CD4-positive, alpha-beta T cell (primary cell): ENCODE measurements at regions not wholly inside any gene's neighbourhood (a gene's known extent, or its start where the extent isn't known, plus 50 kb on each side); places are given as distances from the start of the nearest gene placed in this dataset.

Experiments used
- ATAC-seq: fragments of 200-7000 bp; cut with Tn5 transposase; one replicate; pipeline ENCODE4 v1.10.0; 2022; ENCODE audit warnings: mild to moderate bottlenecking; ENCODE audit not compliant: poor library complexity
- CTCF ChIA-PET: fragments of 350-600 bp; sonication (Branson Sonifier 250); formaldehyde crosslinking; loops from one replicate; lab custom pipeline; 2021; ENCODE audit warnings: antibody characterized with exemption, inconsistent platforms; lab: Charles Lee
- POLR2A ChIA-PET: fragments of 350-600 bp; sonication (Branson Sonifier 250); formaldehyde crosslinking; loops from one replicate; lab custom pipeline; 2021; ENCODE audit warnings: antibody characterized with exemption, inconsistent platforms; lab: Charles Lee
- DNase-seq, 14 experiments: peaks; one replicate each; pipeline ENCODE4 v3.0.0-alpha.2; 2013 to 2020; ENCODE audit warnings: mixed read lengths in 2 of 14
- H3K27ac ChIP-seq, 2 donors: one replicate each; pipeline versions ENCODE4 v1.5.1 to v1.7.0; 2013; ENCODE audit warnings: low read length in 2 of 2, low read depth in 1 of 2, mild to moderate bottlenecking in 1 of 2
- H3K27me3 ChIP-seq, 2 experiments: 1 replicate in 1 of 2; 2 replicates in 1 of 2; pipeline versions ENCODE4 v1.6.1 to v1.7.0; 2013; ENCODE audit warnings: low read length in 2 of 2, control low read depth in 1 of 2, mild to moderate bottlenecking in 1 of 2, moderate library complexity in 1 of 2; ENCODE audit not compliant: insufficient read depth in 2 of 2, control insufficient read depth in 1 of 2
- H3K36me3 ChIP-seq: one replicate; pipeline ENCODE4 v1.6.1; 2013; ENCODE audit warnings: low read length, control low read depth; ENCODE audit not compliant: insufficient read depth
- H3K4me1 ChIP-seq: one replicate; pipeline ENCODE4 v1.6.1; 2013; ENCODE audit warnings: low read length, control low read depth; ENCODE audit not compliant: insufficient read depth
- H3K4me3 ChIP-seq: one replicate; pipeline ENCODE4 v1.5.1; 2013; ENCODE audit warnings: mild to moderate bottlenecking, low read length, moderate library complexity
- H3K9me3 ChIP-seq, 2 experiments: 1 replicate in 1 of 2; 2 replicates in 1 of 2; pipeline versions ENCODE4 v1.6.1 to v1.7.0; 2013; ENCODE audit warnings: low read length in 2 of 2, mild to moderate bottlenecking in 2 of 2, control low read depth in 1 of 2, moderate library complexity in 1 of 2; ENCODE audit not compliant: control insufficient read depth in 1 of 2, insufficient read depth in 1 of 2
- H3K27ac Mint-ChIP-seq: one replicate; pipeline ENCODE4 v1.8.0; 2020; ENCODE audit warnings: mixed read lengths
- H3K27me3 Mint-ChIP-seq: one replicate; pipeline ENCODE4 v1.8.0; 2021; ENCODE audit warnings: mixed read lengths
- H3K36me3 Mint-ChIP-seq: one replicate; pipeline ENCODE4 v1.8.0; 2021; ENCODE audit warnings: low read depth, mixed read lengths
- H3K4me1 Mint-ChIP-seq: one replicate; pipeline ENCODE4 v1.8.0; 2021; ENCODE audit warnings: low read depth, mixed read lengths
- H3K4me3 Mint-ChIP-seq: one replicate; pipeline ENCODE4 v1.8.0; 2020; ENCODE audit warnings: mild to moderate bottlenecking, mixed read lengths
- H3K9me3 Mint-ChIP-seq: one replicate; pipeline ENCODE4 v1.8.0; 2020; ENCODE audit warnings: mixed read lengths
- intact Hi-C, 2 experiments: fragments of 100-400 bp; cut with DNase I in 1 of 2; cut with micrococcal nuclease in 1 of 2; formaldehyde crosslinking; loops; one replicate each; pipeline versions ENCODE4 v1.15.1 to v1.9.0; 2023 to 2025; cut with DNase I, micrococcal nuclease
- TF ChIP-seq, protein P1 (sequence below): fragments of 200-600 bp; IDR thresholded peaks from one replicate; pipeline ENCODE4 v1.8.0; 2022; ENCODE audit warnings: antibody characterized with exemption, mild to moderate bottlenecking

DNA sequence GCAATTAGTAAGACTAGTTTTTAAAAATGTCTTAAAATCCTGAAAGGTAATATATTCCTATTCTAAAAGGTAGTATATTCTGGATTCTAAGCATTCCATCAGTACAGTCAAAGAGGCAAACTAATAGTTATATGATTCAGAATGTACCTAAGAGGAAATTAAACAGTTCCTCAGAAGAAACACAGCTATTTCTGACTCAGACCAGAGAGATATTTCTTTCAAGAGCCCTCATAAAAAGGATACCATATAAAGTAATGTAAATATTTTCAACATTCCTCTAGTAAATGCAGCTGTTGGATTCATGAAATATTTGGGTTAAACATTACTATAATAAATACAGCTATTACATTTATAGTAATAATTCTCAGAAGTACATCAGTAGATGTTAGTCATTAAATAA is 358.3 kb downstream of the MAGEB5 start:
- no peaks in the 10 kb centered on the region for H3K4me1 Mint-ChIP-seq
- no peak overlapping the region for H3K27ac Mint-ChIP-seq
- Histone ChIP-seq H3K4me1 (no peaks in the 10 kb centered on the region), H3K4me3 (no peak overlapping the region), H3K36me3 (no peaks in the 10 kb centered on the region), H3K27ac (no peak overlapping the region), H3K9me3 (peaks cover 0 to 4% of the 10 kb centered on the region in 2 experiments), H3K27me3 (no peaks in the 10 kb centered on the region)
- DNase-seq (no peak), ATAC-seq (no peak)
- no peaks in the 10 kb centered on the region for H3K9me3 Mint-ChIP-seq
- no peaks in the 10 kb centered on the region for H3K27me3 Mint-ChIP-seq
- TF ChIP-seq, protein P1, sequence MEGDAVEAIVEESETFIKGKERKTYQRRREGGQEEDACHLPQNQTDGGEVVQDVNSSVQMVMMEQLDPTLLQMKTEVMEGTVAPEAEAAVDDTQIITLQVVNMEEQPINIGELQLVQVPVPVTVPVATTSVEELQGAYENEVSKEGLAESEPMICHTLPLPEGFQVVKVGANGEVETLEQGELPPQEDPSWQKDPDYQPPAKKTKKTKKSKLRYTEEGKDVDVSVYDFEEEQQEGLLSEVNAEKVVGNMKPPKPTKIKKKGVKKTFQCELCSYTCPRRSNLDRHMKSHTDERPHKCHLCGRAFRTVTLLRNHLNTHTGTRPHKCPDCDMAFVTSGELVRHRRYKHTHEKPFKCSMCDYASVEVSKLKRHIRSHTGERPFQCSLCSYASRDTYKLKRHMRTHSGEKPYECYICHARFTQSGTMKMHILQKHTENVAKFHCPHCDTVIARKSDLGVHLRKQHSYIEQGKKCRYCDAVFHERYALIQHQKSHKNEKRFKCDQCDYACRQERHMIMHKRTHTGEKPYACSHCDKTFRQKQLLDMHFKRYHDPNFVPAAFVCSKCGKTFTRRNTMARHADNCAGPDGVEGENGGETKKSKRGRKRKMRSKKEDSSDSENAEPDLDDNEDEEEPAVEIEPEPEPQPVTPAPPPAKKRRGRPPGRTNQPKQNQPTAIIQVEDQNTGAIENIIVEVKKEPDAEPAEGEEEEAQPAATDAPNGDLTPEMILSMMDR, result no peak
- H3K36me3 Mint-ChIP-seq, result no peaks in the 10 kb centered on the region
- POLR2A ChIA-PET, result no interaction called here
- intact Hi-C loops, result no loop called here
- H3K4me3 Mint-ChIP-seq, result no peak overlapping the region
- CTCF ChIA-PET, result no interaction called here

DNA sequence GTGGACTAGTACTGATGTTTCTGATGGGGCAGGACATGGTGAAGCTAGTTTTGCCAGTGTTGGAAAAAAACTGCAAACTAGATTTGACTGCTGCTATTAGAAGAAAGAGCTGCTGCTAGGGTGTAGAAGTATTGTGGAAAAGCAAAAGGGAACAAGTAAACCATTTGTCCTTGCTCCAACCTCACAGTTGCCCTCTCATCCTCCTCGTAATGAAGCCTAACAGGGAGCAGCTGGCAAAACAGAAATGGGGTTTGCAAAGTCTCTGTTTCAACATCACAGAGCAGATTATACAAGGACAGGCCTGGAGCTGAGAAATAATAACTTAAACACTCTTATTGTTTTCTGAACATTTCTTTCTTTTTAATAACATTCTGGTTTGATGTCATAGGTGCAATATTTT is 346.2 kb downstream of the MAGEB5 start:
- H3K27ac Mint-ChIP-seq, result no peak overlapping the region
- H3K9me3 Mint-ChIP-seq, result no peaks in the 10 kb centered on the region
- intact Hi-C loops, result no loop called here
- peaks cover 0 to 17% of the 10 kb centered on the region in 2 experiments for H3K9me3 ChIP-seq
- DNase-seq, result no peak
- ATAC-seq, result no peak
- CTCF ChIA-PET, result no interaction called here
- POLR2A ChIA-PET, result no interaction called here
- H3K4me3 ChIP-seq, result no peak overlapping the region
- no peaks in the 10 kb centered on the region for H3K4me1 Mint-ChIP-seq
- H3K4me1 ChIP-seq, result no peaks in the 10 kb centered on the region
- no peaks in the 10 kb centered on the region for H3K36me3 Mint-ChIP-seq
- TF ChIP-seq, protein P1, result no peak
- no peak overlapping the region for H3K4me3 Mint-ChIP-seq
- H3K27me3 Mint-ChIP-seq, result no peaks in the 10 kb centered on the region
- no peaks in the 10 kb centered on the region for H3K36me3 ChIP-seq
- H3K27ac ChIP-seq, result no peak overlapping the region
- no peaks in the 10 kb centered on the region for H3K27me3 ChIP-seq

DNA sequence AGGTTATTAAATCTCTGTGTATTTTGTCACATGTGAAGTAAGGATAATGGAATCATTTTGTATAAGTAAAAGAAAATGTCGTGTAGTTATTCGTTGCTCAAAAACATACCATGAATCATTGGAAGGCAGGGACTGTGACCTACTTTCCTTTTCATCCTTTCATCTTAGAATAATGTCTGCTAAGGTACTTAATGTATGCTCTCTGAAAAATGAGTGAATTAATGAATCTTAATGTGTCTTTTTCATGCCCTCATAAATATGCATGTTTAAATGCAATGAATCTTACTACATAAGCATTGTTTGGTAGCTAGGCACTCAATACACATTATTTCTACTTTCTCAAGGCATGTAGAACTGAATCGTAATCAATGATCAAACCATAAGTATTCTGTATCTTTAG is 343.9 kb downstream of the MAGEB5 start:
- Mint-ChIP-seq H3K27me3 (no peaks in the 10 kb centered on the region), H3K9me3 (no peaks in the 10 kb centered on the region), H3K4me1 (no peaks in the 10 kb centered on the region), H3K36me3 (no peaks in the 10 kb centered on the region), H3K27ac (no peak overlapping the region), H3K4me3 (no peak overlapping the region)
- no peak for DNase-seq
- no peak for ATAC-seq
- H3K27me3 ChIP-seq, result no peaks in the 10 kb centered on the region
- H3K36me3 ChIP-seq, result no peaks in the 10 kb centered on the region
- no peak overlapping the region for H3K27ac ChIP-seq
- ChIA-PET CTCF (no interaction called here), POLR2A (no interaction called here)
- H3K4me1 ChIP-seq, result no peaks in the 10 kb centered on the region
- intact Hi-C loops, result no loop called here
- H3K9me3 ChIP-seq, result peaks cover 0 to 17% of the 10 kb centered on the region in 2 experiments
- no peak overlapping the region for H3K4me3 ChIP-seq
- TF ChIP-seq, protein P1, result no peak
